Liver (tissue), 3 donors: ENCODE measurements at regions not wholly inside any gene's neighbourhood (a gene's known extent, or its start where the extent isn't known, plus 50 kb on each side); places are given as distances from the start of the nearest gene placed in this dataset.

Experiments used
- EGR1 ChIP-seq, 2 donors: IDR thresholded peaks; 2 replicates each; pipeline ENCODE4 v1.6.1; 2016 to 2018; ENCODE audit warnings: antibody characterized with exemption in 2 of 2, low read depth in 2 of 2
- JUND ChIP-seq, 2 donors: IDR thresholded peaks; 2 replicates each; pipeline ENCODE4 v1.6.1; 2016; ENCODE audit warnings: antibody characterized with exemption in 2 of 2
- RAD21 ChIP-seq, 2 donors: IDR thresholded peaks; 2 replicates each; pipeline ENCODE4 v1.6.1; 2016; ENCODE audit warnings: antibody characterized with exemption in 2 of 2, mild to moderate bottlenecking in 2 of 2
- REST ChIP-seq: IDR thresholded peaks from 2 replicates; pipeline ENCODE4 v1.6.1; 2016; ENCODE audit warnings: antibody characterized with exemption, mild to moderate bottlenecking
- RXRA ChIP-seq, 2 donors: IDR thresholded peaks; 2 replicates each; pipeline ENCODE4 v1.6.1; 2017 to 2018; ENCODE audit warnings: antibody characterized with exemption in 2 of 2, mild to moderate bottlenecking in 1 of 2
- TAF1 ChIP-seq: conservative IDR thresholded peaks from 2 replicates; pipeline ENCODE4 v1.6.1; 2016; ENCODE audit warnings: antibody characterized with exemption, mild to moderate bottlenecking
- YY1 ChIP-seq: IDR thresholded peaks from 2 replicates; pipeline ENCODE4 v1.6.1; 2016; ENCODE audit warnings: antibody characterized with exemption, mild to moderate bottlenecking
- ZBTB33 ChIP-seq: IDR thresholded peaks from 2 replicates; pipeline ENCODE4 v1.6.1; 2016; ENCODE audit warnings: antibody characterized with exemption
- TF ChIP-seq, protein P1 (sequence below): IDR thresholded peaks from 2 replicates; pipeline ENCODE4 v1.6.1; 2016; ENCODE audit warnings: antibody characterized with exemption
- TF ChIP-seq, protein P2 (sequence below): fragments of 150-350 bp; IDR thresholded peaks from 2 replicates; pipeline ENCODE4 v1.5.1; 2017; ENCODE audit warnings: improper control_type of control experiment, low read depth, low read length; ENCODE audit not compliant: missing input control
- donor health status: healthy.
- donor health status: healthy.

DNA sequence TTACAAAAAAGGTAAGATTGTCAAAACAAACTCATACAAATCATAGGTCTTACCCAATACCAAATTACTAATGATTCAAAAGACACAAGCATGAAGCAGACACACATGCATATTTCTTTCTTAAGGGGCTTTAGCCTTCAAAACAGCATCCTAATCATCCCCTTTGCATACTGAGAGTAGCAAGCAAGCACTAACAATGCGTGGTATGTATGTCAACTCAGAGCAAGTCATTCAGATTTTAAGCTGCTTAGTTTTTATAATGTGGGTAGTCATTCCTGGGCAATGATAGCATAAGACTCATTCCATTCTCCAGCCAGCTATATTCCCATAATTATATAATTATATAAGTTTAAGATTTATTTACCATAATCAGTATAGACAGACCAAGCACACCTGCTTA lies 219.6 kb downstream of the DKK2 start:
- TF ChIP-seq, protein P1, sequence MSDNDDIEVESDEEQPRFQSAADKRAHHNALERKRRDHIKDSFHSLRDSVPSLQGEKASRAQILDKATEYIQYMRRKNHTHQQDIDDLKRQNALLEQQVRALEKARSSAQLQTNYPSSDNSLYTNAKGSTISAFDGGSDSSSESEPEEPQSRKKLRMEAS: no peak
- TF ChIP-seq, protein P2, sequence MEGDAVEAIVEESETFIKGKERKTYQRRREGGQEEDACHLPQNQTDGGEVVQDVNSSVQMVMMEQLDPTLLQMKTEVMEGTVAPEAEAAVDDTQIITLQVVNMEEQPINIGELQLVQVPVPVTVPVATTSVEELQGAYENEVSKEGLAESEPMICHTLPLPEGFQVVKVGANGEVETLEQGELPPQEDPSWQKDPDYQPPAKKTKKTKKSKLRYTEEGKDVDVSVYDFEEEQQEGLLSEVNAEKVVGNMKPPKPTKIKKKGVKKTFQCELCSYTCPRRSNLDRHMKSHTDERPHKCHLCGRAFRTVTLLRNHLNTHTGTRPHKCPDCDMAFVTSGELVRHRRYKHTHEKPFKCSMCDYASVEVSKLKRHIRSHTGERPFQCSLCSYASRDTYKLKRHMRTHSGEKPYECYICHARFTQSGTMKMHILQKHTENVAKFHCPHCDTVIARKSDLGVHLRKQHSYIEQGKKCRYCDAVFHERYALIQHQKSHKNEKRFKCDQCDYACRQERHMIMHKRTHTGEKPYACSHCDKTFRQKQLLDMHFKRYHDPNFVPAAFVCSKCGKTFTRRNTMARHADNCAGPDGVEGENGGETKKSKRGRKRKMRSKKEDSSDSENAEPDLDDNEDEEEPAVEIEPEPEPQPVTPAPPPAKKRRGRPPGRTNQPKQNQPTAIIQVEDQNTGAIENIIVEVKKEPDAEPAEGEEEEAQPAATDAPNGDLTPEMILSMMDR: no peak
- TF ChIP-seq REST (no peak), ZBTB33 (no peak), JUND (IDR thresholded peaks at IDR 0.05) (no peak), RXRA (IDR thresholded peaks at IDR 0.05) (no peak), EGR1 (IDR thresholded peaks at IDR 0.05; ENCODE audit: low read depth in 2 of 2) (no peak), YY1 (no peak), TAF1 (no peak), RAD21 (IDR thresholded peaks at IDR 0.05) (no peak)
